H1 (cell line): ENCODE measurements at regions not wholly inside any gene's neighbourhood (a gene's known extent, or its start where the extent isn't known, plus 50 kb on each side); places are given as distances from the start of the nearest gene placed in this dataset.

Experiments used
- ASH2L ChIP-seq: fragments of 200-600, 300-600 bp; sonication (generic); IDR thresholded peaks from one replicate; pipeline ENCODE4 v1.7.1; 2017; ENCODE audit warnings: low read length
- ATF2 ChIP-seq: IDR thresholded peaks from 2 replicates; pipeline ENCODE4 v1.6.1; 2012; ENCODE audit warnings: low read length, inconsistent platforms
- BCL11A ChIP-seq, 2 experiments: IDR thresholded peaks; one replicate each; pipeline ENCODE4 v1.6.1; 2011; ENCODE audit warnings: low read depth in 2 of 2, low read length in 2 of 2, mild to moderate bottlenecking in 2 of 2
- CHD2 ChIP-seq: IDR thresholded peaks from 2 replicates; pipeline ENCODE4 v1.6.1; 2012; ENCODE audit warnings: low read length, improper control_type of control experiment
- KDM1A ChIP-seq: fragments of 200-600, 300-600 bp; sonication (generic); IDR thresholded peaks from 2 replicates; pipeline ENCODE4 v1.7.1; 2016; ENCODE audit warnings: mild to moderate bottlenecking, low read length, borderline replicate concordance
- NRF1 ChIP-seq: IDR thresholded peaks from 2 replicates; pipeline ENCODE4 v1.6.1; 2011; ENCODE audit warnings: mild to moderate bottlenecking, low read depth, low read length, improper control_type of control experiment
- RBBP5 ChIP-seq: IDR thresholded peaks from 2 replicates; pipeline ENCODE4 v1.7.1; 2012; ENCODE audit warnings: low read depth, mild to moderate bottlenecking, inconsistent platforms, low read length, moderate library complexity, borderline replicate concordance
- SAP30 ChIP-seq: fragments of 300-600 bp; sonication (generic); IDR thresholded peaks from 2 replicates; pipeline ENCODE4 v1.7.1; 2012; ENCODE audit warnings: low read length, moderate library complexity, mild to moderate bottlenecking, inconsistent platforms; ENCODE audit not compliant: insufficient read depth, insufficient replicate concordance
- YY1 ChIP-seq: IDR thresholded peaks from 2 replicates; pipeline ENCODE4 v1.6.1; 2011; ENCODE audit warnings: low read depth, mild to moderate bottlenecking, low read length
- TF ChIP-seq, protein P1 (sequence below): IDR thresholded peaks from 2 replicates; pipeline ENCODE4 v1.6.1; 2012; ENCODE audit warnings: inconsistent platforms

DNA sequence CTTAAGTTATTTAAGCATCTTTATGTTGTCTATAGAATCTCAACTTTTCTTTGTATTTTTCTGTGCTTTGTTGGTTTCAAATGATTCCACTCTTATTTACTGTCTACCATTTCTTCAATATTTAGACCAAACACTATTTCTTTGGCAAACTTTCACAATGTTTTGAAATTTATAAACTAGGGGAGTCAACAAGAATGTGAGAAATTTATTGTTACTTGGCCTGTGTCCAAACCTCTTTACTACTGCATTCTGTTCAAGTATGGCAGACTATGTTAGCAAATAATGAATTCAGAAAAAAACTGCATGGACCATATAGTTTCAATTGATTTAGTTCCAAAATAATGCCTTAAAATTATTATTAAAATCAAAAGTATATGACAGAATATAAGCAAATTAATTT, 470.2 kb downstream of the FBXO15 start (continued):
- TF ChIP-seq, protein P1, sequence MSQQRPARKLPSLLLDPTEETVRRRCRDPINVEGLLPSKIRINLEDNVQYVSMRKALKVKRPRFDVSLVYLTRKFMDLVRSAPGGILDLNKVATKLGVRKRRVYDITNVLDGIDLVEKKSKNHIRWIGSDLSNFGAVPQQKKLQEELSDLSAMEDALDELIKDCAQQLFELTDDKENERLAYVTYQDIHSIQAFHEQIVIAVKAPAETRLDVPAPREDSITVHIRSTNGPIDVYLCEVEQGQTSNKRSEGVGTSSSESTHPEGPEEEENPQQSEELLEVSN = no peak
- no peak for TF ChIP-seq RBBP5
- no peak for TF ChIP-seq NRF1
- no peak for TF ChIP-seq BCL11A (IDR thresholded peaks at IDR 0.05; ENCODE audit: low read depth in 2 of 2, low read length in 2 of 2)
- no peak for TF ChIP-seq CHD2
- TF ChIP-seq KDM1A = no peak
- TF ChIP-seq ATF2 = no peak
- no peak for TF ChIP-seq SAP30
- TF ChIP-seq ASH2L = no peak
- TF ChIP-seq YY1 = no peak
